ENCODE measurements at regions not wholly inside any gene's neighbourhood (a gene's known extent, or its start where the extent isn't known, plus 50 kb on each side); places are given as distances from the start of the nearest gene placed in this dataset.
"Not testable (repeated sequence)": the region's sequence is repeated elsewhere in the genome, so short reads cannot be mapped to it uniquely, and the experiment has no call there.

DNA sequence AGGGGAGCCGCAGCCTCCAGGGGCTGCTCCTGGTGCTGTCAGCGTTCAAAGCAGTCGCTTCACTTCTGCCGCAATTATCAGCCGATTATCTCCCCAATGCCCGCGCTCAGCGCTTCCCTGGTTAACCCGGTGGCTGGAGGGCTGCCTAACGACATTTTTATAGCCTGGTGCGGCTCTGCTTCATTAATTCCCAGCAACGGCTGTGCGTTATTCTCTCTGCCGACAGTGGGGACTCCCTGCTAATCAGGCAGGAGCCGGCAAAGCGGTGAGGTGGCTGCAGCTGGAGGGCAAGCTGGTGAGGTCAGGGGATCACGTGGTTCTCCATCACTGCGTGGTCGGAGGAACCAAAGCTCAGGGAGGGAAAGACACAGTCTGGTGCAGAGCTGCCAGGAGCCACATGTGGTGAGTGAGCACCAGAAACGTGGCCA is 62.9 kb downstream of the GLRX5 start:
- DNase-seq: no peak

- DNase-seq: no peak
These were observed 66.8 kb downstream of the GLRX5 start for GRCh38 chr14:95601650-95602049.

- DNase-seq: no peak
These were observed 68.6 kb downstream of the GLRX5 start for GRCh38 chr14:95603415-95603814.

DNA sequence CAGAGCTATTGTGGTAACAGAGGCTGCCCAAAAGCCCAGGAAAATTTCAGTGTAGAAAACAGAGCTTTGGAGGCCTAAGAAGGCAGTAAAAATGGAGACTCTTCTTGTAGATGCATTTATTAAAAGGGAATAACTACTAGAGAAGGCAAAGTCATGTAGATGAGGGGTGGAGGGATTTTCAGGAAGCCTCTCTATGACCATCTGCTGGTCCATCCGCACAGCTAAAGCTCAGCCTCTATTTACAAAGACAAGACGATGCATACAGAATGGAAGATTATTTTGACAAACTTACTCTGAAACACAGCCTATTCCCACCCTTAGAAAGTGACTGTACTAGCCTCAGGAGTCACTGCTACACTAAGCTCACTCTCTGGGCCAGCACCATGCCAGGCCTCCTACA is 71.4 kb downstream of the GLRX5 start:
- DNase-seq: no peak

- DNase-seq: no peak
These were observed 73.9 kb downstream of the GLRX5 start for GRCh38 chr14:95608637-95609235.

- DNase-seq: no peak
These were observed 74.6 kb downstream of the GLRX5 start for GRCh38 chr14:95609398-95609990.

DNA sequence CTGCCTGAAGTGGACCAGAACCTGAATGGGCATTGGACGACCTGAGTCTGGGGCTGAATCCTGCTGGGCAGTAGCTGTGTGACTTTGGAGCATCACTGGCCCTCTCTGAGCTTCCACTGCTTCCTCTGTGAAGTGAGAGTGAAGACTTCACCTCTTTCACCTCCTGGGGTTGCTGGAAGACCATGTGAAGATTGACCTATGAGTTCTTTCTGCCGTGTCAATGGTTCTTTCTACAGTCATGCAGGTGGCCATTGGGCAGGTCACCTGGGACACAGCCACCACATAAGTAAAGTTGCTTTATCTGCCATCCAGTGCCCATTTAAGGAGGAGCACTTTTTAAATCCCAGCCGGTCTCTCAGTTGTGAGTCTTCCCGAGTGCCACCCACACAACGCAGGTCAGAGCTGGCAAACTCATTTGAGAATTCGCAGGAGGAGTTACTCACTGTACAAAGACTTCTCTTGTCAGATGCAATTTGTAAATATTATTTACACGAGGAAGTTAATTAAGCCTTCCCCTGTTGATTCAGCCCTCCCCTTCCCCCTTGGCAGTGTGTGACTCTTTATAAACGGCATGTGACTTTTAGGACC is 74.8 kb upstream of the TCL1B start:
- no peak for DNase-seq

GRCh38 chr14:95614349-95614748 is 71.9 kb upstream of the TCL1B start:
- DNase-seq: no peak

GRCh38 chr14:95616745-95617144 is 69.5 kb upstream of the TCL1B start:
- DNase-seq: no peak

GRCh38 chr14:95619785-95620417 is 66.3 kb upstream of the TCL1B start:
- DNase-seq: no peak

GRCh38 chr14:95620659-95621059 is 65.6 kb upstream of the TCL1B start:
- peak; percentile 62 for DNase-seq

- DNase-seq: no peak
These were observed 63.0 kb upstream of the TCL1B start for GRCh38 chr14:95623195-95623594.

- DNase-seq: not testable (repeated sequence)
These were observed 60.5 kb upstream of the TCL1B start for GRCh38 chr14:95625710-95626109.

- DNase-seq: no peak
These were observed 51.2 kb upstream of the TCL1B start for GRCh38 chr14:95635051-95635450.

Measured in activated CD8-positive, alpha-beta memory T cell treated with anti-CD3 and anti-CD28 coated beads for 24 hours (primary cell).